ENCODE measurements at regions not wholly inside any gene's neighbourhood (a gene's known extent, or its start where the extent isn't known, plus 50 kb on each side); places are given as distances from the start of the nearest gene placed in this dataset.

GRCh38 chr12:128056136-128056801 lies 210.7 kb upstream of the TMEM132C start:
- DNase-seq (ENCODE audit: low read depth), result no peak

- DNase-seq (ENCODE audit: low read depth), result no peak
Measured at GRCh38 chr12:128057586-128057985, 209.4 kb upstream of the TMEM132C start.

GRCh38 chr12:128059621-128060370 lies 207.2 kb upstream of the TMEM132C start:
- DNase-seq (ENCODE audit: low read depth), result no peak

- DNase-seq (ENCODE audit: low read depth), result no peak
Measured at GRCh38 chr12:128068211-128068610, 198.8 kb upstream of the TMEM132C start.

- no peak for DNase-seq (ENCODE audit: low read depth)
Measured at GRCh38 chr12:128069359-128069997, 197.5 kb upstream of the TMEM132C start.

GRCh38 chr12:128073937-128074336 lies 193.0 kb upstream of the TMEM132C start:
- DNase-seq (ENCODE audit: low read depth), result no peak

- no peak for DNase-seq (ENCODE audit: low read depth)
Measured at GRCh38 chr12:128075332-128075731, 191.6 kb upstream of the TMEM132C start.

- no peak for DNase-seq (ENCODE audit: low read depth)
Measured at GRCh38 chr12:128076188-128076587, 190.8 kb upstream of the TMEM132C start.

- DNase-seq (ENCODE audit: low read depth), result no peak
Measured at GRCh38 chr12:128077211-128077916, 189.6 kb upstream of the TMEM132C start.

GRCh38 chr12:128077917-128078298 lies 189.1 kb upstream of the TMEM132C start:
- no peak for DNase-seq (ENCODE audit: low read depth)

GRCh38 chr12:128078301-128078971 lies 188.5 kb upstream of the TMEM132C start:
- DNase-seq (ENCODE audit: low read depth), result no peak

- DNase-seq (ENCODE audit: low read depth), result no peak
Measured at GRCh38 chr12:128079446-128079845, 187.5 kb upstream of the TMEM132C start.

GRCh38 chr12:128083132-128083729 lies 183.7 kb upstream of the TMEM132C start:
- no peak for DNase-seq (ENCODE audit: low read depth)

GRCh38 chr12:128088926-128089325 lies 178.0 kb upstream of the TMEM132C start:
- no peak for DNase-seq (ENCODE audit: low read depth)

- DNase-seq (ENCODE audit: low read depth), result no peak
Measured at GRCh38 chr12:128089961-128090360, 177.0 kb upstream of the TMEM132C start.

- DNase-seq (ENCODE audit: low read depth), result no peak
Measured at GRCh38 chr12:128091101-128091720, 175.8 kb upstream of the TMEM132C start.

- DNase-seq (ENCODE audit: low read depth), result no peak
Measured at GRCh38 chr12:128091951-128092382, 175.0 kb upstream of the TMEM132C start.

- DNase-seq (ENCODE audit: low read depth), result no peak
Measured at GRCh38 chr12:128098730-128099129, 168.2 kb upstream of the TMEM132C start.

- DNase-seq (ENCODE audit: low read depth), result no peak
Measured at GRCh38 chr12:128103152-128103551, 163.8 kb upstream of the TMEM132C start.

GRCh38 chr12:128109236-128109635 lies 157.7 kb upstream of the TMEM132C start:
- no peak for DNase-seq (ENCODE audit: low read depth)

GRCh38 chr12:128109636-128110035 lies 157.3 kb upstream of the TMEM132C start:
- DNase-seq (ENCODE audit: low read depth), result no peak
